ENCODE measurements at regions not wholly inside any gene's neighbourhood (a gene's known extent, or its start where the extent isn't known, plus 50 kb on each side); places are given as distances from the start of the nearest gene placed in this dataset.
A peak's percentile ranks its signal among the peaks of the same experiment; 100 is the strongest.

DNA sequence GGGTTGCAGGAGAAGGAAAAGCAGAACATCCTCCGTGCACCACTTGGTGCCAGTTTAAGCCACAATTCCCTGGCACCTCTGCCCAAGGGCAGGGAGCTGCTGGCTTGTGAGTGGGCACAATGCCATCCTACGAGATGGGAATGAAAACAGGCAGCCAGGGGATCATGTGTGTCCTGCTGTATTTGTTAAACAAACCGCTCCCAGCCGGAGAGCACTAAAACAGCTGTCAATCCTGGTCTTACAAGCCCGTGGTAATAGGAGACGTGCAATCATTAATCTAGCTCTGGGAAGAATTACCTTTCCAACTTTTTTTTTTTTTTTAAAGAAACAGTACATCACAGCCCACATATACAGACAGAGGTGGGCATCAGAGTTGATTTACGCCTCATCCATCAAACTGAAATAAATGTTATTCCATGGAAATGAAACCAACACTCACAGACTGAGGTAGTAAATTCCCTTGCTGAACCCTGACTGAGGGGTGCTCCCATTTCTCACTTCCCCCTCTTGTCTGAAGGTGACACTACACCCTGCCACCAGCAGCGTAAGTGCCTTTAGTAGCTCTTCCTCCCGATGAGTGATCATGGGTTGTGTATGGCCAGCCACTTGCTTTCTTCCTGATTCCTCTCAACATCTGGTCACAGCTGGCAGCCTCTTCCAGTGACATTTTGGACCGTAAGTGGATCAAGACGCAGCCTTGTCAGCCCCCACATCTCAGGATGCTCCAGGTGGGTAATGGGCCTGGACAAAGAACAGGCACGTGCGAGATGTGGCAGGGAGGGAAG is 143.8 kb downstream of the TEX36 start:
- TF ChIP-seq CTCF (IDR thresholded peaks at IDR 0.05) = no peak
- Histone ChIP-seq H3K4me1 (peaks cover 4% of the 10 kb centered on the region), H3K9me3 (no peaks in the 10 kb centered on the region), H3K27me3 (no peaks in the 10 kb centered on the region), H3K36me3 (no peaks in the 10 kb centered on the region), H3K27ac (no peak overlapping the region), H3K9ac (ENCODE audit: low read depth in 2 of 2, low read length in 2 of 2) (no peak overlapping the region), H3K4me3 (no peak overlapping the region)
- peak; percentile 87 for DNase-seq
- intact Hi-C loops (cut with DNase I) = no loop called here

- Histone ChIP-seq H3K4me3 (no peak overlapping the region), H3K9ac (ENCODE audit: low read depth in 2 of 2, low read length in 2 of 2) (no peak overlapping the region), H3K4me1 (peaks cover 4% of the 10 kb centered on the region), H3K36me3 (no peaks in the 10 kb centered on the region), H3K9me3 (no peaks in the 10 kb centered on the region), H3K27ac (no peak overlapping the region), H3K27me3 (no peaks in the 10 kb centered on the region)
- TF ChIP-seq CTCF (IDR thresholded peaks at IDR 0.05) = no peak
- intact Hi-C loops (cut with DNase I) = no loop called here
- DNase-seq = no peak
These were observed 146.7 kb downstream of the TEX36 start for GRCh38 chr10:125536236-125536635.

- Histone ChIP-seq H3K9ac (ENCODE audit: low read depth in 2 of 2, low read length in 2 of 2) (no peak overlapping the region), H3K36me3 (no peaks in the 10 kb centered on the region), H3K27ac (no peak overlapping the region), H3K4me3 (no peak overlapping the region), H3K4me1 (peaks cover 4% of the 10 kb centered on the region), H3K27me3 (no peaks in the 10 kb centered on the region), H3K9me3 (no peaks in the 10 kb centered on the region)
- intact Hi-C loops (cut with DNase I) = no loop called here
- no peak for TF ChIP-seq CTCF (IDR thresholded peaks at IDR 0.05)
- no peak for DNase-seq
These were observed 147.4 kb downstream of the TEX36 start for GRCh38 chr10:125535559-125535958.

- no peaks in the 10 kb centered on the region for H3K27me3 ChIP-seq
- intact Hi-C loops (cut with DNase I) = no loop called here
- no peak for TF ChIP-seq CTCF (IDR thresholded peaks at IDR 0.05)
- no peak overlapping the region for H3K9ac ChIP-seq (ENCODE audit: low read depth in 2 of 2, low read length in 2 of 2)
- H3K27ac ChIP-seq = no peak overlapping the region
- peaks cover 4% of the 10 kb centered on the region for H3K4me1 ChIP-seq
- H3K36me3 ChIP-seq = no peaks in the 10 kb centered on the region
- DNase-seq = no peak
- no peak overlapping the region for H3K4me3 ChIP-seq
- H3K9me3 ChIP-seq = no peaks in the 10 kb centered on the region
These were observed 148.4 kb downstream of the TEX36 start for GRCh38 chr10:125534515-125534914.

GRCh38 chr10:125533866-125534265 is 149.1 kb downstream of the TEX36 start:
- Histone ChIP-seq H3K9me3 (no peaks in the 10 kb centered on the region), H3K4me3 (no peak overlapping the region), H3K27me3 (no peaks in the 10 kb centered on the region), H3K4me1 (peaks cover 4% of the 10 kb centered on the region), H3K27ac (no peak overlapping the region), H3K36me3 (no peaks in the 10 kb centered on the region), H3K9ac (ENCODE audit: low read depth in 2 of 2, low read length in 2 of 2) (no peak overlapping the region)
- TF ChIP-seq CTCF (IDR thresholded peaks at IDR 0.05) = no peak
- intact Hi-C loops (cut with DNase I) = no loop called here
- no peak for DNase-seq

Measured in colonic mucosa (tissue), 4 donors.